K562 (cell line): ENCODE measurements at regions not wholly inside any gene's neighbourhood (a gene's known extent, or its start where the extent isn't known, plus 50 kb on each side); places are given as distances from the start of the nearest gene placed in this dataset.

Experiments used
- ATAC-seq: fragments of 200-7000 bp; cut with Tn5 transposase; 3 replicates; pipeline ENCODE4 v1.9.1; 2020; ENCODE audit warnings: moderate library complexity
- BruUV-seq: library from RNA; stranded (reverse); fragments of 400-500 nt; replicated peaks from 2 replicates; lab custom pipeline; 2021; lab: Mats Ljungman, UMichigan
- CTCF ChIA-PET: fragments of 300-600 bp; formaldehyde crosslinking; extraction: SDS; loops from one replicate; lab custom pipeline; 2021; ENCODE audit warnings: low intra/inter-chr PET ratio; lab: Yijun Ruan, JAX
- POLR2A ChIA-PET: fragments of 300-600, 350-650 bp; sonication (Branson Sonifier 250); formaldehyde crosslinking; extraction: SDS; loops from one replicate; lab custom pipeline; 2021; ENCODE audit warnings: antibody characterized with exemption, inconsistent platforms; lab: Yijun Ruan, JAX
- DNase-seq, 4 experiments: peaks; one replicate each; pipeline versions ENCODE4 v3.0.0 to v3.0.0-alpha.2; 2011 to 2018; ENCODE audit warnings: low spot score in 3 of 4, mixed read lengths in 3 of 4; ENCODE audit errors: extremely low read depth in 1 of 4
- FAIRE-seq: peaks from 2 replicates; lab custom pipeline; 2011; peaks lifted over from hg19 to GRCh38; lab: Jason Lieb, UNC
- H2AFZ ChIP-seq: 2 replicates; pipeline ENCODE4 v1.6.0; 2011; ENCODE audit warnings: low read depth, low read length, control low read depth, inconsistent platforms
- H3K27ac ChIP-seq: fragments of 200-600 bp; 3 replicates; pipeline ENCODE4 v1.8.0; 2011; ENCODE audit warnings: low read depth, mild to moderate bottlenecking, control low read depth, inconsistent platforms, low read length, moderate library complexity, mixed read lengths; ENCODE audit errors: extremely low read depth
- H3K27me3 ChIP-seq, 2 experiments: fragments of 300-600 bp in 1 of 2; 2 replicates in 1 of 2; 3 replicates in 1 of 2; pipeline versions ENCODE4 v1.6.0 to v1.8.0; 2011; ENCODE audit warnings: inconsistent platforms in 2 of 2, low read length in 2 of 2, mild to moderate bottlenecking in 1 of 2, mixed read lengths in 1 of 2, moderate library complexity in 1 of 2; ENCODE audit not compliant: control insufficient read depth in 2 of 2, insufficient read depth in 2 of 2
- H3K36me3 ChIP-seq: fragments of 300-600 bp; 3 replicates; pipeline ENCODE4 v1.8.0; 2011; ENCODE audit warnings: mild to moderate bottlenecking, low read length, inconsistent platforms; ENCODE audit not compliant: control insufficient read depth, insufficient read depth
- H3K4me1 ChIP-seq, 2 experiments: fragments of 200-600 bp in 1 of 2; replicated peaks in 1 of 2; 2 replicates in 1 of 2; 3 replicates in 1 of 2; pipeline versions ENCODE4 v1.5.1 to v1.8.0; 2011; ENCODE audit warnings: inconsistent platforms in 2 of 2, low read length in 2 of 2, mild to moderate bottlenecking in 1 of 2, mixed read lengths in 1 of 2, moderate library complexity in 1 of 2; ENCODE audit not compliant: control insufficient read depth in 2 of 2, insufficient read depth in 2 of 2
- H3K4me2 ChIP-seq: 2 replicates; pipeline ENCODE4 v1.6.1; 2011; ENCODE audit warnings: low read length, control low read depth, inconsistent platforms, mixed read lengths; ENCODE audit not compliant: insufficient read depth
- H3K4me3 ChIP-seq: fragments of 200-600 bp; sonication (generic), shearing (Covaris generic); 2 replicates; pipeline ENCODE4 v1.5.1; 2016; ENCODE audit warnings: control low read depth, inconsistent platforms
- H3K79me2 ChIP-seq: fragments of 200-600 bp; 3 replicates; pipeline ENCODE4 v1.8.0; 2011; ENCODE audit warnings: low read length, inconsistent platforms; ENCODE audit not compliant: control insufficient read depth, insufficient read depth
- H3K9ac ChIP-seq, 2 experiments: 2 replicates each; pipeline versions ENCODE4 v1.6.0 to v1.6.1; 2011; ENCODE audit warnings: low read depth in 2 of 2, low read length in 2 of 2, control low read depth in 1 of 2, inconsistent platforms in 1 of 2, mild to moderate bottlenecking in 1 of 2, mixed read lengths in 1 of 2; ENCODE audit not compliant: insufficient read depth in 1 of 2
- H3K9me1 ChIP-seq: one replicate; pipeline ENCODE4 v1.6.0; 2011; ENCODE audit warnings: inconsistent platforms, mild to moderate bottlenecking, low read length, moderate library complexity; ENCODE audit not compliant: control insufficient read depth, insufficient read depth
- H3K9me3 ChIP-seq: replicated peaks from 2 replicates; pipeline ENCODE4 v1.5.1; 2011; ENCODE audit warnings: low read depth, low read length, inconsistent platforms; ENCODE audit not compliant: control insufficient read depth, insufficient read depth
- H4K20me1 ChIP-seq: replicated peaks from 2 replicates; pipeline ENCODE4 v1.6.1; 2011; ENCODE audit warnings: low read length, inconsistent platforms, mixed read lengths; ENCODE audit not compliant: control insufficient read depth, insufficient read depth
- EGR1 ChIP-seq: fragments of 450-650 bp; conservative IDR thresholded peaks from 2 replicates; pipeline ENCODE4 v1.6.1; 2017; ENCODE audit warnings: mild to moderate bottlenecking
- ELF2 ChIP-seq: fragments of 250-450 bp; sonication (Bioruptor Pico); IDR thresholded peaks from 2 replicates; pipeline ENCODE4 v1.5.0; 2021; ENCODE audit warnings: mild to moderate bottlenecking
- RBM17 ChIP-seq: fragments of 200-400 bp; formaldehyde crosslinking; IDR thresholded peaks from 2 replicates; pipeline ENCODE4 v1.6.1; 2017; ENCODE audit warnings: low read depth, mild to moderate bottlenecking, low read length, borderline replicate concordance
- ZNF3 ChIP-seq: fragments of 250-450 bp; sonication (Bioruptor Pico); IDR thresholded peaks from 2 replicates; pipeline ENCODE4 v1.5.0; 2021; ENCODE audit warnings: mild to moderate bottlenecking, moderate library complexity
- WGBS: fragments of 100-300 bp; shearing (Covaris generic); methylation state at CpG from one replicate; pipeline ENCODE4 v1.1.6; 2016; ENCODE audit warnings: low coverage, mixed read lengths; ENCODE audit not compliant: insufficient coverage; ENCODE audit errors: missing lambda C conversion rate; 5-methylcytosine and 5-hydroxymethylcytosine counted together
- in situ Hi-C: fragments of 300-500 bp; cut with MboI; formaldehyde crosslinking; loops from 4 replicates; pipeline ENCODE4 v1.15.0; 2018; ENCODE audit warnings: inconsistent platforms, mixed read lengths
- intact Hi-C: fragments of 100-400 bp; cut with micrococcal nuclease; formaldehyde crosslinking; loops from 2 replicates; pipeline ENCODE4 v1.14.2; 2022
- TF ChIP-seq, protein P1 (sequence below), 2 experiments: IDR thresholded peaks; 2 replicates each; pipeline ENCODE4 v1.6.1; 2011; ENCODE audit warnings: borderline replicate concordance in 1 of 2, control low read depth in 1 of 2, low read depth in 1 of 2, low read length in 1 of 2, mild to moderate bottlenecking in 1 of 2, mixed read lengths in 1 of 2, moderate library complexity in 1 of 2; ENCODE audit not compliant: insufficient read depth in 1 of 2, insufficient read length in 1 of 2, poor library complexity in 1 of 2, severe bottlenecking in 1 of 2; ENCODE audit errors: extremely low read depth in 1 of 2

DNA sequence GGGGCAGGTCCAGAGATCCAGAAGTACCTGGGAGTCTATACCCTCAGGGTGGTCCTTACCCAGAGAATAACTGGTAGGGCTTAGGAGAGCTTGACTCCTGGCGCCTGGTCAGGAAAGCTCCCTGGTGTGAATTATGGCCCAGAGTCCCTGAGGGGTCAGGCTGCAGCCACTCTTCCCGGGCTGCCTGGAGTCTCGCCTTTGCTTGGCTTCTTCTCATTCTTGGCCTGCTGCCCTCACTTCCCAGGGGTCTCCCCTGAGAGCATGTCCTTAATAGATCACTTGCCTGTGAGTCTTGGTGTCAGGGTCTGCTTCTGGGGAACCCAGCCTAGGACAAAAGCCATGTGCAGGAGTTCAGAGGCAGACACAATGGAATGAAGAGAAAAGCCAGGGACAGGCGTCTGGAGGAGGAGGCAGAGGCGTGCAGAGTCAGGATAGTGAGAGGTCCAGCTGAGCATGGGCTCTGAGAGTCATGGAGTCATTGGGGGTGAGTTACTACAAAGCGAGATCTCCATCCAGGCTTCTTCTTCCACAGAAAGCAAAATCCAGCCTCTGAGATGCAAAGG lies 212.3 kb downstream of the TFAP2C start:
- FAIRE-seq (no peak), ATAC-seq (no peak), DNase-seq (no peak)
- 0% methylated on average over 6 of the region's 6 CpGs for WGBS
- H3K79me2 ChIP-seq, result no peaks in the 10 kb centered on the region
- H3K4me2 ChIP-seq, result no peak overlapping the region
- CTCF ChIA-PET, result no interaction called here
- no peaks in the 10 kb centered on the region for H3K27me3 ChIP-seq
- no peaks in the 10 kb centered on the region for H3K4me1 ChIP-seq
- no peak overlapping the region for H3K9ac ChIP-seq
- H3K9me1 ChIP-seq, result no peaks in the 10 kb centered on the region
- TF ChIP-seq, protein P1, sequence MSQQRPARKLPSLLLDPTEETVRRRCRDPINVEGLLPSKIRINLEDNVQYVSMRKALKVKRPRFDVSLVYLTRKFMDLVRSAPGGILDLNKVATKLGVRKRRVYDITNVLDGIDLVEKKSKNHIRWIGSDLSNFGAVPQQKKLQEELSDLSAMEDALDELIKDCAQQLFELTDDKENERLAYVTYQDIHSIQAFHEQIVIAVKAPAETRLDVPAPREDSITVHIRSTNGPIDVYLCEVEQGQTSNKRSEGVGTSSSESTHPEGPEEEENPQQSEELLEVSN (IDR thresholded peaks at IDR 0.05; ENCODE audit: borderline replicate concordance in 1 of 2, extremely low read depth in 1 of 2, insufficient read depth in 1 of 2, insufficient read length in 1 of 2, low read depth in 1 of 2, low read length in 1 of 2, poor library complexity in 1 of 2, severe bottlenecking in 1 of 2), result no peak
- no peak for TF ChIP-seq EGR1
- TF ChIP-seq, all 486 proteins: peak for 0
- H4K20me1 ChIP-seq, result no peaks in the 10 kb centered on the region
- no peaks in the 10 kb centered on the region for H3K36me3 ChIP-seq
- no TSS peak for BruUV-seq
- no peak overlapping the region for H3K27ac ChIP-seq
- H3K9me3 ChIP-seq, result no peaks in the 10 kb centered on the region
- H3K4me3 ChIP-seq, result no peak overlapping the region
- no peak overlapping the region for H2AFZ ChIP-seq
- POLR2A ChIA-PET, result no interaction called here
- intact Hi-C loops (no loop called here), in situ Hi-C loops (no loop called here)

DNA sequence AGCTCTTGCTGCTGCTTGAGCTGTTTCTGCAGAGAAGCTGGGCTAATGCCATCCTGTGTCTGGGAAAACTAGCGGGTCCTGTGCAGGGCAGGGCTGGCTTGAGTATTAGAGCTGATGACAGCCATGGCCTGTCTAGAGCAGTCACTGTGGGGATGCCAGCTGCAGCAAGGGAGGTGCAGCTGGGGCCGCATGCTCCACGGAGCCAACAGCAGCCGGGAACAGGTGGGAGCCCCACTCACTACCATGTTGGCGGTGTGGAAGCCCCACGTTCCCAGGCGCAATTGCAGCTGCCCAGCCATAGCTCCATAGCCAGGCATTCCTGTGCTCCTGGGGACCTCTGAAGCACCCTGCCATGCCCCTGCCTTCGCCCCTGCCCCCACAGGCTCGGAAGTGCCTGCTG lies 212.9 kb downstream of the TFAP2C start:
- H3K27ac ChIP-seq, result no peak overlapping the region
- ATAC-seq (no peak), DNase-seq (no peak), FAIRE-seq (no peak)
- POLR2A ChIA-PET, result no interaction called here
- H3K9me1 ChIP-seq, result no peaks in the 10 kb centered on the region
- H3K27me3 ChIP-seq, result no peaks in the 10 kb centered on the region
- no peak overlapping the region for H3K4me2 ChIP-seq
- no peaks in the 10 kb centered on the region for H3K36me3 ChIP-seq
- H3K9ac ChIP-seq, result no peak overlapping the region
- no peaks in the 10 kb centered on the region for H3K79me2 ChIP-seq
- H3K4me1 ChIP-seq, result no peaks in the 10 kb centered on the region
- H2AFZ ChIP-seq, result no peak overlapping the region
- no TSS peak for BruUV-seq
- CTCF ChIA-PET, result no interaction called here
- WGBS, result 0% methylated on average over 9 of the region's 9 CpGs
- TF ChIP-seq ZNF3 (CRISPR knock-in tag) (no peak), ELF2 (CRISPR knock-in tag) (no peak), RBM17 (no peak)
- no peaks in the 10 kb centered on the region for H3K9me3 ChIP-seq
- in situ Hi-C loops, result no loop called here
- intact Hi-C loops, result no loop called here
- no peaks in the 10 kb centered on the region for H4K20me1 ChIP-seq
- no peak overlapping the region for H3K4me3 ChIP-seq
